ENCODE measurements at regions not wholly inside any gene's neighbourhood (a gene's known extent, or its start where the extent isn't known, plus 50 kb on each side); places are given as distances from the start of the nearest gene placed in this dataset.

GRCh38 chr10:83934062-83934461 lies 205.2 kb upstream of the GHITM start:
- Histone ChIP-seq H3K4me1 (no peaks in the 10 kb centered on the region), H3K36me3 (no peaks in the 10 kb centered on the region), H3K9me3 (no peaks in the 10 kb centered on the region), H3K4me3 (no peak overlapping the region), H3K27ac (no peak overlapping the region), H3K27me3 (no peaks in the 10 kb centered on the region)
- ATAC-seq = no peak
- TF ChIP-seq EP300 (IDR thresholded peaks at IDR 0.05) (no peak), POLR2A (IDR thresholded peaks at IDR 0.05) (no peak), POLR2AphosphoS5 (IDR thresholded peaks at IDR 0.05) (no peak)
- TF ChIP-seq, protein P1, sequence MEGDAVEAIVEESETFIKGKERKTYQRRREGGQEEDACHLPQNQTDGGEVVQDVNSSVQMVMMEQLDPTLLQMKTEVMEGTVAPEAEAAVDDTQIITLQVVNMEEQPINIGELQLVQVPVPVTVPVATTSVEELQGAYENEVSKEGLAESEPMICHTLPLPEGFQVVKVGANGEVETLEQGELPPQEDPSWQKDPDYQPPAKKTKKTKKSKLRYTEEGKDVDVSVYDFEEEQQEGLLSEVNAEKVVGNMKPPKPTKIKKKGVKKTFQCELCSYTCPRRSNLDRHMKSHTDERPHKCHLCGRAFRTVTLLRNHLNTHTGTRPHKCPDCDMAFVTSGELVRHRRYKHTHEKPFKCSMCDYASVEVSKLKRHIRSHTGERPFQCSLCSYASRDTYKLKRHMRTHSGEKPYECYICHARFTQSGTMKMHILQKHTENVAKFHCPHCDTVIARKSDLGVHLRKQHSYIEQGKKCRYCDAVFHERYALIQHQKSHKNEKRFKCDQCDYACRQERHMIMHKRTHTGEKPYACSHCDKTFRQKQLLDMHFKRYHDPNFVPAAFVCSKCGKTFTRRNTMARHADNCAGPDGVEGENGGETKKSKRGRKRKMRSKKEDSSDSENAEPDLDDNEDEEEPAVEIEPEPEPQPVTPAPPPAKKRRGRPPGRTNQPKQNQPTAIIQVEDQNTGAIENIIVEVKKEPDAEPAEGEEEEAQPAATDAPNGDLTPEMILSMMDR (IDR thresholded peaks at IDR 0.05) = no peak
- WGBS, 2 donors (ENCODE audit: low coverage in 1 of 2) = 76 to 79% methylated on average over 2 to 3 of the region's 3 CpGs

GRCh38 chr10:83934641-83935338 lies 204.5 kb upstream of the GHITM start:
- Histone ChIP-seq H3K4me3 (no peak overlapping the region), H3K36me3 (no peaks in the 10 kb centered on the region), H3K4me1 (no peaks in the 10 kb centered on the region), H3K9me3 (no peaks in the 10 kb centered on the region), H3K27ac (no peak overlapping the region), H3K27me3 (no peaks in the 10 kb centered on the region)
- 63 to 65% methylated on average over 4 to 5 of the region's 5 CpGs for WGBS, 2 donors (ENCODE audit: low coverage in 1 of 2)
- TF ChIP-seq POLR2AphosphoS5 (IDR thresholded peaks at IDR 0.05) (no peak), POLR2A (IDR thresholded peaks at IDR 0.05) (no peak)
- TF ChIP-seq, protein P1 (IDR thresholded peaks at IDR 0.05) = no peak
- no peak for ATAC-seq

DNA sequence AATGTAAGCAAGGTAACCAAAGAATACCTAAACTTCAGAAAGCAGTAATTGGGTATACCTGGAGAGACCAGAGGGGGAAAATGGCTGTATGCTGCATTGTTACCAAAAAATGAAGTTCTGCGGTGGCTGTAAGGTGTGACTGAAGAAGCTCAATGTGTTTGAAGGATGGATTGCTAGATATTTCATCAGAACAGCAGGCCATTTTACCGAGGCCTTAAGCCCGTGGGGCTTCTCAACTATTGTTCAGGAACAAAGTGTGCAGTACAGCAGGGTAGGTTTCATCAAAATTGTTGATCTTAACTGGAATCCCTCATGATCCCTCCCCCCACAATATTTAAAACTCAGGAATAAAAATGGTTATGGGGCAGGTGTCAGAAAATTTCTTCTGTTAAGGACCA lies 204.0 kb upstream of the GHITM start:
- Histone ChIP-seq H3K27me3 (no peaks in the 10 kb centered on the region), H3K4me3 (no peak overlapping the region), H3K4me1 (no peaks in the 10 kb centered on the region), H3K9me3 (no peaks in the 10 kb centered on the region), H3K36me3 (no peaks in the 10 kb centered on the region), H3K27ac (no peak overlapping the region)
- ATAC-seq = no peak
- TF ChIP-seq, protein P1 (IDR thresholded peaks at IDR 0.05) = no peak
- TF ChIP-seq EP300 (IDR thresholded peaks at IDR 0.05) (no peak), POLR2A (IDR thresholded peaks at IDR 0.05) (no peak), POLR2AphosphoS5 (IDR thresholded peaks at IDR 0.05) (no peak)
- 81 to 87% methylated on average over 3 of the region's 3 CpGs for WGBS, 2 donors (ENCODE audit: low coverage in 1 of 2)

- H3K9me3 ChIP-seq = no peaks in the 10 kb centered on the region
- no peak overlapping the region for H3K27ac ChIP-seq
- no peaks in the 10 kb centered on the region for H3K27me3 ChIP-seq
- WGBS, 2 donors (ENCODE audit: low coverage in 1 of 2) = 97 to 100% methylated on average over 5 of the region's 5 CpGs
- no peaks in the 10 kb centered on the region for H3K36me3 ChIP-seq
- TF ChIP-seq, protein P1 (IDR thresholded peaks at IDR 0.05) = no peak
- no peak for TF ChIP-seq EP300 (IDR thresholded peaks at IDR 0.05)
- TF ChIP-seq POLR2AphosphoS5 (IDR thresholded peaks at IDR 0.05) = no peak
- TF ChIP-seq POLR2A (IDR thresholded peaks at IDR 0.05) = no peak
- no peak for ATAC-seq
- H3K4me3 ChIP-seq = no peak overlapping the region
- H3K4me1 ChIP-seq = no peaks in the 10 kb centered on the region
Observed at GRCh38 chr10:83935911-83936310, 203.4 kb upstream of the GHITM start.

DNA sequence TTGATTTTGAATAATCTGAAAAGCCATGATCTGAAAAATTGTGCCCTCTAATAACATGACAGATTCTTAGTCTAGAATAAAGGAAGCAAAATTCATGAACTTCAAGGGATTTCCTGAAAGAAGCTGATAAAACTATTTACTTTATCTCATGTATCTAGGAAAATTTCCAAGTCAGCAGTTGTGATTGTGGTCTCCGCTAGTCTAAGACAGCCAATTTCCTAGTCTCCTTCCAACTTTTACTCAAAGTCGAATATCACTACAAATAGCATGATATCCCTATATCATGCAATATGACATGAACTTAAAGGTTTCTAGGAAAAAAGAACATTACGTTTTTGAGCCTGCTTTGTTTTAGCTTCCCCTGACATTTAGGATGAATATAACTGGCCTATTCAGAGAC lies 202.1 kb upstream of the GHITM start:
- Histone ChIP-seq H3K4me1 (no peaks in the 10 kb centered on the region), H3K27ac (no peak overlapping the region), H3K36me3 (no peaks in the 10 kb centered on the region), H3K27me3 (no peaks in the 10 kb centered on the region), H3K9me3 (no peaks in the 10 kb centered on the region), H3K4me3 (no peak overlapping the region)
- no peak for ATAC-seq
- TF ChIP-seq, protein P1 (IDR thresholded peaks at IDR 0.05) = no peak
- TF ChIP-seq EP300 (IDR thresholded peaks at IDR 0.05) (no peak), POLR2AphosphoS5 (IDR thresholded peaks at IDR 0.05) (no peak), POLR2A (IDR thresholded peaks at IDR 0.05) (no peak)
- WGBS, 2 donors (ENCODE audit: low coverage in 1 of 2) = 23 to 35% methylated on average over 3 of the region's 3 CpGs
